H1 (cell line): ENCODE measurements at regions not wholly inside any gene's neighbourhood (a gene's known extent, or its start where the extent isn't known, plus 50 kb on each side); places are given as distances from the start of the nearest gene placed in this dataset.

Experiments
- EP300 ChIP-seq, 2 experiments: IDR thresholded peaks; 1 replicate in 1 of 2; 2 replicates in 1 of 2; pipeline ENCODE4 v1.6.1; 2011 to 2012; ENCODE audit warnings: low read depth in 2 of 2, low read length in 2 of 2, mild to moderate bottlenecking in 2 of 2, borderline replicate concordance in 1 of 2, inconsistent platforms in 1 of 2, moderate library complexity in 1 of 2
- RFX5 ChIP-seq: IDR thresholded peaks from 2 replicates; pipeline ENCODE4 v1.6.1; 2011; ENCODE audit warnings: low read depth, low read length, improper control_type of control experiment, borderline replicate concordance

DNA sequence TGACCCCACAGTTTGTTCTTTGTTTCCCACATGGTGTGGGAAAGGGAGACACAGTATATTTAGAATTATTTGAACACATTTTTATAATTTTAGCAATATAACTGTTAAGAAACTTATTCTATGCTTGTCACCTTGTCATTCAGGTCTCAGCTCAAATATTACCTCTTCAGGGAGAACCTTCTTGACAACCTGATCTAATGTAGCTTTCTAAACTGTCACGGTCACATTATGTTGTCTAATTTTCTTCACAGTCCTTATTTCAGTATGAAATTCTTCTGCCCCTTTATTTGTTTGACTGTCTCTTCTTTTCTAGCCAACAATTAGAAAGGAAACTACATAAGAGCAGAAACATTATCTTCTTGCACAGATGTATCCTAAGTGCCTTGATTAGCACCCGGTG, 304.3 kb upstream of the PARD3B start:
- no peak for TF ChIP-seq EP300 (IDR thresholded peaks at IDR 0.05; ENCODE audit: borderline replicate concordance in 1 of 2, low read depth in 2 of 2, low read length in 2 of 2)
- no peak for TF ChIP-seq RFX5
